Activated T-helper 1 cell treated with Interleukin-2 at 50 U/mL for 16 hours (primary cell): ENCODE measurements at regions not wholly inside any gene's neighbourhood (a gene's known extent, or its start where the extent isn't known, plus 50 kb on each side); places are given as distances from the start of the nearest gene placed in this dataset.

Source experiments
- DNase-seq: peaks from one replicate; pipeline ENCODE4 v3.0.0-alpha.2; 2020; ENCODE audit warnings: low read depth

- no peak for DNase-seq
Observed at GRCh38 chr2:120881981-120882788, 146.5 kb downstream of the GLI2 start.

- DNase-seq = no peak
Observed at GRCh38 chr2:120883607-120884440, 148.2 kb downstream of the GLI2 start.

GRCh38 chr2:120884472-120885290 lies 149.0 kb downstream of the GLI2 start:
- DNase-seq = no peak

- DNase-seq = no peak
Observed at GRCh38 chr2:120885321-120885720, 149.7 kb downstream of the GLI2 start.

GRCh38 chr2:120885749-120886148 lies 150.1 kb downstream of the GLI2 start:
- DNase-seq = no peak

GRCh38 chr2:120886534-120887319 lies 151.1 kb downstream of the GLI2 start:
- DNase-seq = no peak

- DNase-seq = no peak
Observed at GRCh38 chr2:120887320-120887697, 151.6 kb downstream of the GLI2 start.

GRCh38 chr2:120887741-120888231 lies 152.1 kb downstream of the GLI2 start:
- no peak for DNase-seq

- DNase-seq = no peak
Observed at GRCh38 chr2:120888851-120889250, 153.2 kb downstream of the GLI2 start.

GRCh38 chr2:120889936-120890335 lies 154.3 kb downstream of the GLI2 start:
- DNase-seq = no peak

- DNase-seq = no peak
Observed at GRCh38 chr2:120890566-120891360, 155.1 kb downstream of the GLI2 start.

- no peak for DNase-seq
Observed at GRCh38 chr2:120892271-120892966, 156.8 kb downstream of the GLI2 start.

GRCh38 chr2:120892967-120893667 lies 157.4 kb downstream of the GLI2 start:
- no peak for DNase-seq

GRCh38 chr2:120893811-120894584 lies 158.3 kb downstream of the GLI2 start:
- no peak for DNase-seq

- DNase-seq = no peak
Observed at GRCh38 chr2:120894966-120895365, 159.3 kb downstream of the GLI2 start.

GRCh38 chr2:120896126-120896525 lies 160.5 kb downstream of the GLI2 start:
- DNase-seq = no peak

- DNase-seq = no peak
Observed at GRCh38 chr2:120896901-120897300, 161.2 kb downstream of the GLI2 start.

GRCh38 chr2:120897399-120897798 lies 161.7 kb downstream of the GLI2 start:
- DNase-seq = no peak

- DNase-seq = no peak
Observed at GRCh38 chr2:120898496-120898895, 162.8 kb downstream of the GLI2 start.
